ENCODE measurements at regions not wholly inside any gene's neighbourhood (a gene's known extent, or its start where the extent isn't known, plus 50 kb on each side); places are given as distances from the start of the nearest gene placed in this dataset.

- TF ChIP-seq CTCF (IDR thresholded peaks at IDR 0.05): no peak
- no peak for TF ChIP-seq POLR2AphosphoS5 (IDR thresholded peaks at IDR 0.05)
Observed at GRCh38 chr6:41477572-41477971, 68.6 kb upstream of the FOXP4 start.

Data from suprapubic skin (tissue), 3 donors.